Testis (tissue), 2 donors: ENCODE measurements at regions not wholly inside any gene's neighbourhood (a gene's known extent, or its start where the extent isn't known, plus 50 kb on each side); places are given as distances from the start of the nearest gene placed in this dataset.

ENCODE experiments used
- POLR2A ChIP-seq: fragments of 450-650 bp; IDR thresholded peaks from one replicate; pipeline ENCODE4 v1.6.1; 2017; ENCODE audit warnings: antibody characterized with exemption, mild to moderate bottlenecking, moderate library complexity
- TF ChIP-seq, protein P1 (sequence below), 3 experiments: fragments of 450-650 bp in 2 of 3; fragments of 200-600 bp in 1 of 3; sonication (generic) in 1 of 3; IDR thresholded peaks; one replicate each; pipeline ENCODE4 v1.5.1; 2016 to 2019; ENCODE audit warnings: antibody characterized with exemption in 3 of 3, mild to moderate bottlenecking in 2 of 3, moderate library complexity in 1 of 3

DNA sequence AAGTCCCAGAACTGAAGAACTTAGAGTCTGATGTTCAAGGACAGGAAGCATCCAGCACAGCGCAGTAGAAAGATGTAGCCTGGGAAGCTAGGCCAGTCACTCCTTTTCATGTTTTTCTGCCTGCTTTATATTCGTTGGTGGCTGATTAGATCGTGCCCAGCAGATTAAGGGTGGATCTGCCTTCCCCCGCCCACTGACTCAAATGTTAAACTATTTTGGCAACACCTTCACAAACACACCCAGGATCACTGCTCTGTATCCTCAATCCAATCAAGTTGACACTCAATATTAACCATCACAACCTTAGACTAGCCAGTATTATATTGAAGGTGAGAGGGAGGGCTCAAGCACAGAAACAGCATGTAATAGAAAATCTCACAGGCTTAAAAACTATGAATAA, 222.9 kb downstream of the C12orf50 start:
- TF ChIP-seq, protein P1, sequence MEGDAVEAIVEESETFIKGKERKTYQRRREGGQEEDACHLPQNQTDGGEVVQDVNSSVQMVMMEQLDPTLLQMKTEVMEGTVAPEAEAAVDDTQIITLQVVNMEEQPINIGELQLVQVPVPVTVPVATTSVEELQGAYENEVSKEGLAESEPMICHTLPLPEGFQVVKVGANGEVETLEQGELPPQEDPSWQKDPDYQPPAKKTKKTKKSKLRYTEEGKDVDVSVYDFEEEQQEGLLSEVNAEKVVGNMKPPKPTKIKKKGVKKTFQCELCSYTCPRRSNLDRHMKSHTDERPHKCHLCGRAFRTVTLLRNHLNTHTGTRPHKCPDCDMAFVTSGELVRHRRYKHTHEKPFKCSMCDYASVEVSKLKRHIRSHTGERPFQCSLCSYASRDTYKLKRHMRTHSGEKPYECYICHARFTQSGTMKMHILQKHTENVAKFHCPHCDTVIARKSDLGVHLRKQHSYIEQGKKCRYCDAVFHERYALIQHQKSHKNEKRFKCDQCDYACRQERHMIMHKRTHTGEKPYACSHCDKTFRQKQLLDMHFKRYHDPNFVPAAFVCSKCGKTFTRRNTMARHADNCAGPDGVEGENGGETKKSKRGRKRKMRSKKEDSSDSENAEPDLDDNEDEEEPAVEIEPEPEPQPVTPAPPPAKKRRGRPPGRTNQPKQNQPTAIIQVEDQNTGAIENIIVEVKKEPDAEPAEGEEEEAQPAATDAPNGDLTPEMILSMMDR (IDR thresholded peaks at IDR 0.05): no peak
- no peak for TF ChIP-seq POLR2A
